ENCODE measurements at regions not wholly inside any gene's neighbourhood (a gene's known extent, or its start where the extent isn't known, plus 50 kb on each side); places are given as distances from the start of the nearest gene placed in this dataset.

- TF ChIP-seq CTCF (IDR thresholded peaks at IDR 0.05; ENCODE audit: low read length) (no peak), EZH2 (IDR thresholded peaks at IDR 0.05; ENCODE audit: borderline replicate concordance, low read length) (no peak)
Measured at GRCh38 chr5:2022436-2022835, 139.7 kb upstream of the IRX4 start.

Data from OCI-LY1 (cell line).